Ectodermal cell (in vitro differentiated cells): ENCODE measurements at regions not wholly inside any gene's neighbourhood (a gene's known extent, or its start where the extent isn't known, plus 50 kb on each side); places are given as distances from the start of the nearest gene placed in this dataset.
A peak's percentile ranks its signal among the peaks of the same experiment; 100 is the strongest.

Experiments used
- H3K27ac ChIP-seq: 2 replicates; pipeline ENCODE4 v1.7.0; 2013; ENCODE audit warnings: mild to moderate bottlenecking, low read depth, low read length; ENCODE audit not compliant: insufficient read depth, poor library complexity, severe bottlenecking
- H3K27me3 ChIP-seq: 2 replicates; pipeline ENCODE4 v1.7.0; 2013; ENCODE audit warnings: mild to moderate bottlenecking, low read length; ENCODE audit not compliant: insufficient read depth, control insufficient read depth, poor library complexity, severe bottlenecking
- H3K36me3 ChIP-seq: one replicate; pipeline ENCODE4 v1.7.0; 2013; ENCODE audit warnings: low read length; ENCODE audit not compliant: control insufficient read depth, insufficient read depth
- H3K4me1 ChIP-seq: one replicate; pipeline ENCODE4 v1.7.0; 2013; ENCODE audit warnings: low read length; ENCODE audit not compliant: control insufficient read depth, insufficient read depth
- H3K4me3 ChIP-seq: 2 replicates; pipeline ENCODE4 v1.7.0; 2013; ENCODE audit warnings: low read depth, low read length, control low read depth; ENCODE audit not compliant: insufficient read depth
- H3K9me3 ChIP-seq: 2 replicates; pipeline ENCODE4 v1.7.0; 2013; ENCODE audit warnings: mild to moderate bottlenecking, low read length, moderate library complexity; ENCODE audit not compliant: control insufficient read depth
- WGBS, 2 experiments: methylation state at CpG; one replicate each; pipeline ENCODE4 v1.1.7; 2013; ENCODE audit warnings: missing lambda C conversion rate in 2 of 2; 5-methylcytosine and 5-hydroxymethylcytosine counted together

DNA sequence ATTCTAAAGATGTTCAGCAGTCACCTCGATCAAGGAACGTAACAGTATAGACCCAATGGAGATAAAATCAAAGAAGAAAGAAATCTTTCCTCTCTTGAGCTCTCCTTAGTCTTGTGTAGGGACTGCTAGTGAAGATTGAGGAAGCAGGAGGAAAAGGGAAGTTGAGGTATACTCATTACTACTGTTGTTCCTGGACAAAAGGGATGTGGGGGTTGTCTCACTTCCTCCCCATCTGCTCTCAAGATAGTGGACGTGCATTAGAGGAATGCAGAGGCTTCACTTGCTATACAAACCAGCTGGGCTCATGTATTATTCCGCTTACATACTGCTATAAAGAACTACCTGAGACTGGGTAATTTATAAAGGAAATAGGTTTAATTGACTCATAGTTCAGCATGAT is 208.9 kb upstream of the ARHGEF9 start:
- Histone ChIP-seq H3K4me1 (no peaks in the 10 kb centered on the region), H3K9me3 (no peaks in the 10 kb centered on the region), H3K27me3 (no peaks in the 10 kb centered on the region), H3K4me3 (no peak overlapping the region), H3K36me3 (no peaks in the 10 kb centered on the region), H3K27ac (no peak overlapping the region)
- WGBS, 2 experiments: 88 to 97% methylated on average over 1 to 3 of the region's 4 CpGs

DNA sequence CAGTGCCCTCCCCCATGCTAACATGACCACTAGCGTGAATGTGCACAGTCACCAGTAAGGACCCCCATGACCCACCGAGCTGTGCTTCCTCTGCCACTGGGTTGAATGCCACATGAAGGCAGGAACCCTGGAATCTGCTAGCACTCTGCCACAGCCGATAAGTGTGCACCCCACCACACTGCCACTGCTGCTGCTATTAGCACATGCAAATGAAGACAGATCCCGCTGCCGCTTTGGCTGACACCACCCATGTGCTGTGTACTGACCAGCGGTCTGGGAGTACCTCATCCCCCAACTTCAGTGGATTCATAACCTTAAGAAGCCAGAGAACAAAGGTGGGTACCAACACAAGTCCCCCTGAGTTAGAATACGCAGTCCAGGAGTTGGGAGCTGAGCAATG is 200.9 kb upstream of the ARHGEF9 start:
- H3K27ac ChIP-seq: no peak overlapping the region

DNA sequence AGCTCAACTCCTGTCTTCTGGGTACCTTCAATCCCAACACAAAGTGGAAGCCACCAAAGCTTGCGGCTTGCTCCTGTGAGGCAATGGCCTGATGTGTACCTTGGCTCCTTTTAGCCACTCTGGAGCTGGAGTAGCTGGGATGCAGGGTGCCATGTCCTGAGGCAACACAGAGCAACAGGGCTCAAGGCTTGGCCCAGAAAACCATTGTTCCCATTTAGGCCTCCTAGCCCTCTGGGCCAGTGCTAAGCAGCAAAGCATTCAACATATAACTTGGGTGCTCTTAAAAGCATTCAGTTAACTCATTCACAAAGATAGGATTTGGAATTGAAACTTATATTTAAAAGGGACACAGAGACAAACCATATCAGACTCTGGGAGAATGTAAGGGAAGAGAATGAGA is 194.5 kb upstream of the ARHGEF9 start:
- Histone ChIP-seq H3K9me3 (no peaks in the 10 kb centered on the region), H3K36me3 (no peaks in the 10 kb centered on the region), H3K27ac (no peak overlapping the region), H3K4me1 (no peaks in the 10 kb centered on the region), H3K27me3 (no peaks in the 10 kb centered on the region), H3K4me3 (no peak overlapping the region)
- WGBS, 2 experiments: 100% methylated on average over 1 of the region's 1 CpG

More for the DNA sequence above, 200.9 kb upstream of the ARHGEF9 start:
- WGBS, 2 experiments: 85 to 90% methylated on average over 7 of the region's 7 CpGs
- H3K9me3 ChIP-seq: no peaks in the 10 kb centered on the region
- H3K4me1 ChIP-seq: no peaks in the 10 kb centered on the region
- no peak overlapping the region for H3K4me3 ChIP-seq
- no peaks in the 10 kb centered on the region for H3K36me3 ChIP-seq
- H3K27me3 ChIP-seq: no peaks in the 10 kb centered on the region

DNA sequence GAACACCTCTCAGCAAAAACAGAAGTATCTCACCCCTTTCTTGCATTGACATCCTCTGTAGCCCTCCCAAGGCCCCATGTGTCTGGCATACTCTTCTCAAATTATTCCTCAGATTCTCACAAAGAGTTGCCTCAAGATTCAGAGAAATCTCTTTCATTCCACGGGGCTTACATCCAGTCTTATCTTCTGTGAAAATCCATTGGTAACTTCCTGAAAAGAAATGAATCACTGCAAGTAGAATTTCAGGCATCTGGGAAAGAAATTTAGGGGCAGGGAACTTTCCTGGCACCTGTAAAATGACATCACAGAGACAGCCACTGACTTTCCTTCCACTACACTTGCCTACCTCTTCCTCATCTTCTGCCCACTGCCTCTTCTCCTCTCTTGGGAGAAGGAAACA is 182.5 kb upstream of the ARHGEF9 start:
- H3K4me1 ChIP-seq: no peaks in the 10 kb centered on the region
- H3K36me3 ChIP-seq: no peaks in the 10 kb centered on the region
- 85 to 100% methylated on average over 1 of the region's 1 CpG for WGBS, 2 experiments
- no peak overlapping the region for H3K27ac ChIP-seq
- H3K9me3 ChIP-seq: no peaks in the 10 kb centered on the region
- H3K4me3 ChIP-seq: no peak overlapping the region
- H3K27me3 ChIP-seq: no peaks in the 10 kb centered on the region

DNA sequence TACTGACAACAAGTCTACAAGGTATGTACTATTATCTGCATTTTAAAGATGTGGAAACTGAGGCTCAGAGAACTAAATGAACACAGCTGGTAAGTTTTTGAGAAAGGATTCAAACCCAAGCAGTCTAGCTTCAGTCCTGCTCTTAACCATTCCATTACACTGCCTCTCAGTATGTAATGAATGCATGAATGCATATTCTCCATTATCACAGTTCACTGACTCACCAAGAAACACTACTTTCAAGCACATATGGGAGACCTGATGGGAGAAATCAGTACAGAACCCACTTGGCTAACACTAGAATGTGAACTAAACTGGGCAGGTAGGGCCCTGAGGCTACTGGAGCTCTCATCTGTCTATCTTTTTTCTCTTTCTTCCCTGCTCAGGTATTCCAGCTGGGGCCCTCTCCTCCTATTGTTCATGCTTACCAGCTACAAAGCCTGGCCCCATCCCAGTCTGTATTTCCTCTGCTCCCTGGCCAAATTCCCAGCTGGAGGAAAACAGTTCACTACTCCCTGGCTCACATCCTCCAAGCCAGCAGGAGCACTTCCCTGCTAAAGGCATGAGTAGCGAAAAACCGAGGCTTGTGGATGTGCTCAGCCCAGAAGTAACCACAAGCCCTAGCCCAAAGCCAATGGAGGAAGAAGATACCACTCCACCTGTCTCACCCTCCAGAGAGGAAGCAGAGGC is 178.2 kb upstream of the ARHGEF9 start:
- Histone ChIP-seq H3K4me1 (no peaks in the 10 kb centered on the region), H3K4me3 (no peak overlapping the region), H3K27me3 (no peaks in the 10 kb centered on the region), H3K27ac (no peak overlapping the region), H3K9me3 (no peaks in the 10 kb centered on the region), H3K36me3 (no peaks in the 10 kb centered on the region)
- WGBS, 2 experiments: 86% methylated on average over 2 of the region's 2 CpGs

DNA sequence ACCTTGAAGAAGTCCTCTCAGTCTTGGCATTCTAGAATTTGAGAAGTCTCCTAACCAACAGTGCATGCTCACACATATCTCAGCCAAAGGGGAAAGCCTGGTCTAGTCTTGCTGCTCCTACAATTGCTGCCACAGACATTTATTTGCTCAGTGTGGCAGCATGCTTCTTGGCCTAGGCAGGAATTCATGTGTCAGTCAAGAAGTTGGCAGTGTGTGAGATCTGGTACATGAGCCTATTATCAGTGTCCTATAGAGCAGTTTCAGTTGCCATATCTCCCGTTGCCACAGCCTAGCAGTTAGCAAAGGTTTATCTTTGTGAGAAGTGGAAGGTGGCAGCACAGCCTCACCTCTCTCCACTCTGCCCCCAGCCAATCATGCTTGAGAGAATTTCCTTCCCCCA is 176.9 kb upstream of the ARHGEF9 start:
- H3K36me3 ChIP-seq: no peaks in the 10 kb centered on the region
- H3K4me3 ChIP-seq: no peak overlapping the region
- no peak overlapping the region for H3K27ac ChIP-seq
- no peaks in the 10 kb centered on the region for H3K9me3 ChIP-seq
- no peaks in the 10 kb centered on the region for H3K4me1 ChIP-seq
- WGBS, 2 experiments: 44% methylated on average over 1 of the region's 1 CpG; no CpG with 5 or more reads in 1 of the 2 experiments
- no peaks in the 10 kb centered on the region for H3K27me3 ChIP-seq

DNA sequence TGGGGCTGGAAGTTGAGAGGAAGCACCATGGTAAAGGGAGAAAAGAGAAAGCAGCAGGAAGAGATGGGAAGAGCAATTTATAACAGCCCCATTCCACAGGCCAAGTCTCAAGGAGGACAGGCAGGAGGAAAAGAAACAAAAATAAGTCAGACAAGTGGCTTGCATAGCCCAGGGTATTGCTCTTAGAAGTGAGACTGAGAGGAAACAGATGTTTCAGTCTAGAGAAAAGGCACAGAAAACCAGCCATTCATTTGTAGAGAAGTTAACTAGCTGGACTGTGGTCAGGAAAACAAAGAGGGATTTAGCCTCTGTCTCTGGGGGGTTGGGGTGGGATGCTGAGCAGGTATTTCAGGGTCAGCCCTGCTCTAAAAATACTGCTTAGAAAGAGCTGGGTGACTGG is 175.0 kb upstream of the ARHGEF9 start:
- no peaks in the 10 kb centered on the region for H3K27me3 ChIP-seq
- no peaks in the 10 kb centered on the region for H3K9me3 ChIP-seq
- no peak overlapping the region for H3K4me3 ChIP-seq
- H3K4me1 ChIP-seq: no peaks in the 10 kb centered on the region
- peak overlapping the region; percentile 26 for H3K27ac ChIP-seq
- no peaks in the 10 kb centered on the region for H3K36me3 ChIP-seq

DNA sequence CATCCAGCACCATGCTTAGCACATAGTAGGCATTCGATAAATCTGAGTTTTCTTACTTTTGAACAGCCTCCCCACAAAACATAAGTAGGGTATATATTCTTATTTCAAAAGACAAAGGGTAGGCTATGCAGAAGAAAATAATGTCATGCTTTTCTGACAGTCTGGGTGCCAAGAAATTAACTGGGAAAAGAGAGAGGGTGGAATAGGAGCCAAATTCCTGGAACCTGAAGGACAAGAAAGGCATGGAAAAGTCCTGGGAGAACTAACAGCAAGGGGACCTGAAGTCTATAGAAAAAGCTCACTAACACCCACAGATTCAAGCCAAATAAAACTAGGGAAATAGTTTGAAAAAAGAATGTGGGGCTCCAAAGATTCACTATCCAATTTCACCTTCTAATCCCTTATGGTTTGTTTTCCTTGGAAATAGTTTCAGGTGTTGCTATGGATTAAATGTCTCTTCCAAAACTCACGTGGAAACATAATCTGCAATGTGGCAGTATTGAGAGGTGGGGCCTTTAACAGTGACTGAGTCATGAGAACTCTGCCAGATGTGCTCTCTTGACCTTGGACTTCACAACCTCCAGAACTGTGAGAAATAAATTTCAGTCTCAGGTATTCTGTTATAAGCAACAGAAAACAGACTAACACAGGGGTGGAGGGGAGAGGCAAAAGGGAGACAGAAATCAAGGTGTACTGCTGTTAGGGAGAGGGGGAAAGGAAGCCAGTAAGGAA is 173.3 kb upstream of the ARHGEF9 start:
- Histone ChIP-seq H3K4me3 (no peak overlapping the region), H3K9me3 (no peaks in the 10 kb centered on the region), H3K27me3 (no peaks in the 10 kb centered on the region), H3K36me3 (no peaks in the 10 kb centered on the region), H3K4me1 (no peaks in the 10 kb centered on the region), H3K27ac (no peak overlapping the region)
- WGBS, 2 experiments: 88 to 100% methylated on average over 1 of the region's 2 CpGs

DNA sequence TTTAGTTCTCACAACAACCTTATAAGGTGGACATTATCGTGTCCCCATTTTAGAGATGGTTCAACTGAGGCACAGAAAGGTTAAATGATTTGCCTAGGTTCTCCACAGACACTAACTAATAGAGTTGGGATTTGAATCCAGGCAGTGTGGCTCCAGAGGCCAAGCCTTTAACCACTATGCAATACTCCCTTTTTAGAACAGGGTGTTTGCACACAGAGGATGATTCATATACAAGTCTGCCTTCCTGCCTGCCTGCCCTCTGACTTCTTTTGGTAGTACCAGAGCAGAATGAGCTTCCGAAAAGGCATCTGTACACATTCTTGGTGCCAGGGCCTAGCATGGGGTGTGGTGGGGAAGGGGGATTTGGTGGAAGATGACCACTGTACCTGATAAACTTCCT is 150.8 kb upstream of the ARHGEF9 start:
- 95 to 100% methylated on average over 2 of the region's 2 CpGs for WGBS, 2 experiments
- H3K9me3 ChIP-seq: no peaks in the 10 kb centered on the region
- H3K4me3 ChIP-seq: no peak overlapping the region
- H3K36me3 ChIP-seq: no peaks in the 10 kb centered on the region
- no peak overlapping the region for H3K27ac ChIP-seq
- H3K4me1 ChIP-seq: no peaks in the 10 kb centered on the region
- H3K27me3 ChIP-seq: no peaks in the 10 kb centered on the region

DNA sequence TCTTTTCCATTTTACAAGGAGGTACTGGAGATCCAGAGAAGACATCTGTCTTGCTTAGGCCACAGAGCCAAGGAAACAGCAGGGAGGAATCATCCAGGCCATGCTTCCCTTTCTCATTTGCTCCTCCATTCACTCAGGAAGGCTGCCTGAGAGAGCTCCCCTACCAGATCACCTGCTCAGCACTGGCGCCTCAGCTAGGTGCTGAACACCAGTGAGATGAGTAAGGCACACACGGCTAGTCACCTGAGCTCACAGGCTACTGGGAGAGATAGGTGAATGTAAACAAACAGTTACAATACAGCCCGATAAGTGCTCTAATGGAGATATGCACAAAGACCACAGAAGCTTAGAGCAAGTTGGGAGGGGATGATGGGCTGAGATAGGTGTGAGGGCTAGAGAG is 149.8 kb upstream of the ARHGEF9 start:
- Histone ChIP-seq H3K27me3 (no peaks in the 10 kb centered on the region), H3K4me3 (no peak overlapping the region), H3K36me3 (no peaks in the 10 kb centered on the region), H3K4me1 (no peaks in the 10 kb centered on the region), H3K27ac (no peak overlapping the region), H3K9me3 (no peaks in the 10 kb centered on the region)
- 36 to 40% methylated on average over 3 of the region's 3 CpGs for WGBS, 2 experiments
